DND-41 (cell line): ENCODE measurements at regions not wholly inside any gene's neighbourhood (a gene's known extent, or its start where the extent isn't known, plus 50 kb on each side); places are given as distances from the start of the nearest gene placed in this dataset.

Experiments
- EZH2 ChIP-seq: IDR thresholded peaks from 3 replicates; pipeline ENCODE4 v1.6.1; 2012; ENCODE audit warnings: borderline replicate concordance, low read depth, mild to moderate bottlenecking, moderate library complexity, low read length, inconsistent platforms; ENCODE audit not compliant: severe bottlenecking
- TF ChIP-seq, protein P1 (sequence below): IDR thresholded peaks from 2 replicates; pipeline ENCODE4 v1.5.1; 2012; ENCODE audit warnings: borderline replicate concordance, low read length, moderate library complexity, mild to moderate bottlenecking; ENCODE audit not compliant: poor library complexity, severe bottlenecking; ENCODE audit errors: extremely low read depth

DNA sequence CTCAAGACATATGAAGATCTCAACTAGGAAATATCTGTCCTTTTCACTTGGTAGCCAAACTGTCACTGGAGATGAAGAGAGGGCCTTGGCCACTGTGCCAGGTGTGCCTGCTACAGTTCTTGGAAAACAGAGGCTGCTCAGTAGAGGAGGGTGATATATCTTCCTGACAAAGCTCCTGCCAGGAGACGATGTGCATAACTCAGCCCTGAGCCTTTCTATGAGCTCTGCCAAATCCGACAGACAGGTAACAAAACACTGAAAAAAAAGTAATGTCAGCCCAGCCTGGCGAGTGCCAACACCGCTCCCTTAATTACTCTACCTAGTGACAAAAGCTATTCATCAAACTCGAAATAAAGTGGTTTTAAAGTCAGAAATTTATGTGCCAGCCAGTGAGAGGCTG is 123.2 kb downstream of the MFSD1 start:
- TF ChIP-seq, protein P1, sequence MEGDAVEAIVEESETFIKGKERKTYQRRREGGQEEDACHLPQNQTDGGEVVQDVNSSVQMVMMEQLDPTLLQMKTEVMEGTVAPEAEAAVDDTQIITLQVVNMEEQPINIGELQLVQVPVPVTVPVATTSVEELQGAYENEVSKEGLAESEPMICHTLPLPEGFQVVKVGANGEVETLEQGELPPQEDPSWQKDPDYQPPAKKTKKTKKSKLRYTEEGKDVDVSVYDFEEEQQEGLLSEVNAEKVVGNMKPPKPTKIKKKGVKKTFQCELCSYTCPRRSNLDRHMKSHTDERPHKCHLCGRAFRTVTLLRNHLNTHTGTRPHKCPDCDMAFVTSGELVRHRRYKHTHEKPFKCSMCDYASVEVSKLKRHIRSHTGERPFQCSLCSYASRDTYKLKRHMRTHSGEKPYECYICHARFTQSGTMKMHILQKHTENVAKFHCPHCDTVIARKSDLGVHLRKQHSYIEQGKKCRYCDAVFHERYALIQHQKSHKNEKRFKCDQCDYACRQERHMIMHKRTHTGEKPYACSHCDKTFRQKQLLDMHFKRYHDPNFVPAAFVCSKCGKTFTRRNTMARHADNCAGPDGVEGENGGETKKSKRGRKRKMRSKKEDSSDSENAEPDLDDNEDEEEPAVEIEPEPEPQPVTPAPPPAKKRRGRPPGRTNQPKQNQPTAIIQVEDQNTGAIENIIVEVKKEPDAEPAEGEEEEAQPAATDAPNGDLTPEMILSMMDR, result no peak
- TF ChIP-seq EZH2, result no peak
